Ovary (tissue), 3 donors: ENCODE measurements at regions not wholly inside any gene's neighbourhood (a gene's known extent, or its start where the extent isn't known, plus 50 kb on each side); places are given as distances from the start of the nearest gene placed in this dataset.

Source experiments
- CTCF ChIP-seq, 3 donors: fragments of 450-650 bp in 2 of 3; fragments of 200-600 bp in 1 of 3; IDR thresholded peaks; one replicate each; pipeline versions ENCODE4 v1.5.1 to v1.8.0; 2016 to 2022; ENCODE audit warnings: antibody characterized with exemption in 3 of 3, mild to moderate bottlenecking in 1 of 3
- EP300 ChIP-seq: sonication (generic); formaldehyde crosslinking; IDR thresholded peaks from one replicate; pipeline ENCODE4 v1.6.1; 2017; ENCODE audit warnings: antibody characterized with exemption
- POLR2A ChIP-seq: fragments of 450-650 bp; IDR thresholded peaks from one replicate; pipeline ENCODE4 v1.6.1; 2017; ENCODE audit warnings: antibody characterized with exemption, mild to moderate bottlenecking, moderate library complexity
- donor health status: DM: no; HTN: no; CAD: no.

- TF ChIP-seq CTCF (IDR thresholded peaks at IDR 0.05): no peak
- TF ChIP-seq EP300: no peak
- no peak for TF ChIP-seq POLR2A
Observed at GRCh38 chr5:144882739-144883283, 712.1 kb downstream of the KCTD16 start.
